NCI-H510A (cell line): ENCODE measurements at regions not wholly inside any gene's neighbourhood (a gene's known extent, or its start where the extent isn't known, plus 50 kb on each side); places are given as distances from the start of the nearest gene placed in this dataset.
"Not testable (repeated sequence)": the region's sequence is repeated elsewhere in the genome, so short reads cannot be mapped to it uniquely, and the experiment has no call there.

Experiments
- DNase-seq: peaks from one replicate; lab custom pipeline; 2025; lab: John Stamatoyannopoulos, UW

GRCh38 chr1:96075704-96076455 is 645.7 kb upstream of the PTBP2 start:
- DNase-seq, result no peak

DNA sequence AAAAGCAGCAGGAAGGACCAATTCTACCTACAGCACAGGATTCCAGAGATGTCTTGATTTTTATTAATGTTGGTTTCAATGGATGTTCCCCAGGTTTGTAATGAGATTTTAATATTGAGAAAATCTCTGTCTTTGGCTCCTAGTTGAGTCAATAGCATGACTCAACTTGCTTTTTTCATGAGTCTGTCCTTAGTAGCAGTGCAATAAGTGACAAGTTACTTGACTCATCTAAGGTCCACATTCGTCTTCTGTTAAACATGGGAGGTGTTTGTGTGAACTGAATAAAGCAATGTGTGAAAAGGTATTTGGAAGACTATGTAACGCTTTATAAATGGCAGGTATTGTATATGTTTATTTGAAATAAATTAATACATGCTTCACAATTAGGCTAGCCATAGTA is 645.0 kb upstream of the PTBP2 start:
- no peak for DNase-seq

- no peak for DNase-seq
Measured at GRCh38 chr1:96079581-96079980, 642.0 kb upstream of the PTBP2 start.

- DNase-seq, result no peak
Measured at GRCh38 chr1:96080925-96081324, 640.7 kb upstream of the PTBP2 start.

- DNase-seq, result no peak
Measured at GRCh38 chr1:96087719-96088118, 633.9 kb upstream of the PTBP2 start.

- DNase-seq, result no peak
Measured at GRCh38 chr1:96090134-96090533, 631.5 kb upstream of the PTBP2 start.

- no peak for DNase-seq
Measured at GRCh38 chr1:96095849-96096612, 625.6 kb upstream of the PTBP2 start.

DNA sequence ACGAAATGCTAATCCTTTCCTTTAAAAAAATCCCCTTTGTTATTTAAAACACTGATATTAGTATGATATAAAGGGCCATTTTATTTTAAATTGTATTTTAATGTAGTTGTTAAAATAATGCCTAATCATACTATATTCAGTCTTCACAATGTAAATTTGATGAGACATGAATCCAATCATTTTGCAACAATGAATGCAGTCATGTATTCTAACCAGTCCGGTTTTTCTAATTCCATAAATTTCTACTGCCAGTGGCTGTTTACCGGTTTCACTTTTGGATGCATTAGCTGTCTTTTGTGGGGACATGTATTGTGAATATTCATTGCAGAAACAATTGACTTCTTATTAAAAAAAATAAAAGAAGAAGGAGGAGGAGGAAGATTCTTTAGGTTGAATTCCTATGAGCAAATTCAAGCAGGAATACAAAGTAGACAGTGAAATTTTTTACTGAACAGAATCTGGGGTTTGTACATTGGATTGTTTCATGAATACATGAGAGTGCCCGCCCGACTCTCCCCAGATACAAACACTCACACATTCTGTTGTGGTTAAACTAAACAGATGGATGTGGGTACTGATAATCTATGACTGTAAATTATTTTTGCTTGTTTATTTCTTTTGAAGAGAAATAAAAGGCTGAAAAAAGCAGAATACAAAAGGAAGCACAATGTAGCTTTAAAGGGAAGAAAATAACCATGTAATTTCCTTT is 624.8 kb upstream of the PTBP2 start:
- no peak for DNase-seq

- no peak for DNase-seq
Measured at GRCh38 chr1:96104506-96104905, 617.1 kb upstream of the PTBP2 start.

DNA sequence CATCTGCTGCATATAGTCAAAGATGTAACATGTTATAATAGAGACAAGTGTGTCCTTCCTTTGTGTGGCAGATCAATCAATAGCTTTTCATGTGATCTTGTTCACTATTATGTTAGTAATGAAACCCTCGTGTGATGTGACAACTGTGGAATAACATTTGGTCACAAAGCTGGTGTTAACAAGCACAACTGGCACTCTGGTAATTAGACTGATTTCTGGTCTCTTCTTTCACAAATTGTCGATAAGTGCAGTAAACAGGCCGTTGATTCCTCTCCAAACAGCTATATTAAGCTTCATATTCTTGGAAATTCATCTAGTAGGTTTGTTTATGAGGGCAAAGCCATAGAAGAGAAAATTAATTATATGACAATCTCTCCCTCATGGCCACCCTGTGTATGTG is 616.7 kb upstream of the PTBP2 start:
- DNase-seq, result no peak

- DNase-seq, result no peak
Measured at GRCh38 chr1:96116731-96117130, 604.9 kb upstream of the PTBP2 start.

DNA sequence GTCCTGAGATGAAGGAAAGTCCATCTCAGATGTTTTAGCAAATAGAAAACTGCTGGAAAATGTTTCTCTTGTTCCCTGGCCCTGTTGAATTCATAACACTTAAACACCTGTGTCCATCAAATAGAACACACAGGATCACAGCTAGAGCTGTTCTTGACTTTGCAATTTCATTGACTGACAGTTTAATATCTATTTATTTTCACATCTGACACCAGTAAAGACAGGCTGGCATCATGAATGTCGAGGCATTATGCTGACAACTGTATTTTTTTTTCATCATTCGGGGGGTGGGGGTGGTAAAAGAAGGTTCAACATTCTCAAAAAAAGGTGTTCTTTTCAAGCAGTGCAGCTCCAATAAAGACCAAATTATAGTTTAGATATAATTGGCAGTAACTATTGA is 591.2 kb upstream of the PTBP2 start:
- DNase-seq, result no peak

DNA sequence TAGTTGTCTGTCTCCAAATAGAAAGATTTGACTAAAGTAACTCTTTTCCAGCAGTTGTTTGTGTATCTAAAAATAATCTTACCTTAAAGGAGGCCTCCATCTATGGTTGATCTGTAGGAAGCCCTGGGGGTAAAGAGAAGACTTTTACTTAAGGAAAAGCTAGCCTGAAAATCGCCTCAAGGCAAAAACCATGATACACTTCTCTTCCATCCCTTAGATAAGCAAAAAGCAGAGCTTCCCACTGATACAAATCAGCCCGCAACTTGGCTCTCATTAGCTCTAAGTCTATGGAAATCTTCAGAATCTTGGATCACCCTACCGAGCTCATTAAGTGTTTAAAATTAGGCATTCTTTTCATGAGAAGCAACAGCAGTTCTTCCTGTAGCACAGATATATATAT is 576.9 kb upstream of the PTBP2 start:
- no peak for DNase-seq

- no peak for DNase-seq
Measured at GRCh38 chr1:96145492-96145891, 576.1 kb upstream of the PTBP2 start.

DNA sequence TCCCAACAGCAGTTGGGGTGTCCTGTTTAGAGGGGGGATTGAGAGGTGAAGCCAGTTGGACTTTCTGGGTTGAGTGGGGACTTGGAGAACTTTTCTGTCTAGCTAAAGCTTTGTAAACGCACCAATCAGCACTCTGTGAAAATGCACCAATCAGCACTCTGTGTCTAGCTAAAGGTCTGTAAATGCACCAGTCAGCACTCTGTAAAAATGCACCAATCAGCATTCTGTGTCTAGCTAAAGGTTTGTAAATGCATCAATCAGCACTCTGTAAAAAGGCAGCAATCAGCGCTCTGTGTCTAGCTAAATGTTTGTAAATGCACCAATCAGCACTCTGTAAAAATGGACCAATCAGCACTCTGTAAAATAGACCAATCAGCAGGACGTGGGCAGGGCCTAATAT is 568.6 kb upstream of the PTBP2 start:
- DNase-seq, result not testable (repeated sequence)

DNA sequence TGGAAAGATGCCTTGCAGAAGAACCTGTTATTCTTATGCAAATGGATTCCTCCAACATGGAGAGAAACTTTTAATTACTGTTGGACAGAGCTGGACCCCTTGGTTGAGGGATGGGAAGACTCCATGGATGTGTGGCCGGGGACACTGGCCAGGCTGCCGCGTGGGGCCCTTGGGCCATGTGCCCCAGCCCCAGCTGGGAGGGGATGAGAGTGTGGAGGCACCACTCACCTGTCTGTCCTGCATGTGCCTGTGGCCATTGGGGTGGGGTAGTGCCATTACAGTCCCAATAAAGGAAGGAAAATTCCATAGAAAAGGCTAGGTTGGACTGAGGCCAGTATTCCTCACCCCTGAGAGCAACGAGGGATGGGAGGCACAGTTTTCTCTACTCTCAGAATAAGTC is 564.5 kb upstream of the PTBP2 start:
- DNase-seq, result no peak

GRCh38 chr1:96159379-96159778 is 562.2 kb upstream of the PTBP2 start:
- DNase-seq, result no peak

- DNase-seq, result no peak
Measured at GRCh38 chr1:96164053-96164452, 557.5 kb upstream of the PTBP2 start.

DNA sequence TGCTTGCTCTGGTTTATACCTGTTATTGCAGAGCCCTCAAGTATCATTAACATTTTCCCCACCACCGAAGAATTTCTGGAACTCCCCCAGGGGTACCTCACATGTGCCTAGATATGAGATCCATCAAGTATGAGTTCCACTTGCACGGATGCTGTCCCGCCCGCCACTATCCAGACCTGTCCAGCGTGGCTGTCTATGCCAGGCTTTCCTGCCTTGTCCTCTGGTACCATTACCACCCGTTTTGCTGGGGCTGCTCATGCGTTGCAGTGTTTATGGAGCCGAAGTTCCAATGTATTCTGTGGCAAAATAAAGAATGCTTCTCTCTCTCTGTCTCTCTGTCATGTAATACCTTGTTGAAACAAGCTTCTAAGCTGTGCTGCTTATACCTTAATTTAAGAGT is 543.5 kb upstream of the PTBP2 start:
- DNase-seq, result no peak

GRCh38 chr1:96183485-96183884 is 538.1 kb upstream of the PTBP2 start:
- no peak for DNase-seq

GRCh38 chr1:96183928-96184327 is 537.7 kb upstream of the PTBP2 start:
- DNase-seq, result no peak

- no peak for DNase-seq
Measured at GRCh38 chr1:96185181-96185580, 536.4 kb upstream of the PTBP2 start.

- no peak for DNase-seq
Measured at GRCh38 chr1:96187020-96187419, 534.6 kb upstream of the PTBP2 start.
